Hematopoietic multipotent progenitor cell treated with erythropoietin and hydrocortisone succinate and interleukin-3 and kit ligand, for 6 days (in vitro differentiated cells): ENCODE measurements at regions not wholly inside any gene's neighbourhood (a gene's known extent, or its start where the extent isn't known, plus 50 kb on each side); places are given as distances from the start of the nearest gene placed in this dataset.

ENCODE experiments used
- DNase-seq: peaks from one replicate; pipeline ENCODE4 v3.0.0-alpha.2; 2015

GRCh38 chr2:136448986-136449780, 316.2 kb upstream of the THSD7B start:
- DNase-seq: no peak

DNA sequence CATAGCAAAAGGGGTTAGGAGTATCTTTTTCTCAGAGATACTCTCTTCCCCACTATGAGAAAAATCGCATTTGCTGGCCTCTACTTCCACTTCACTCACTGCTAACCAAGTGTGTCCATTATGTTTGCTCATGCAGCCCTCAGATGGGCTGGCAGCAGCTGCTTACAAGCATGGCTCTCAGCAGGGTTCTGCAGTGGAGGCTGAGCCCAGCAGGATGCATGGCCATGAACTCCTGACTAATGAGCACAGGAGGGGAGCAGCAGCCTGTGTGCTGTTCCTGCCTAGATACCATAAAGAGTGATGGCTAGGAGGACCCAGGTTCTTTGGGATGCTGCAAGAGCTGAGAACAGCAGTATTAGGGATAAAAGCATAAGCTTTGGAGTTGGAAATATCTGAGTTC, 316.9 kb upstream of the THSD7B start:
- no peak for DNase-seq

DNA sequence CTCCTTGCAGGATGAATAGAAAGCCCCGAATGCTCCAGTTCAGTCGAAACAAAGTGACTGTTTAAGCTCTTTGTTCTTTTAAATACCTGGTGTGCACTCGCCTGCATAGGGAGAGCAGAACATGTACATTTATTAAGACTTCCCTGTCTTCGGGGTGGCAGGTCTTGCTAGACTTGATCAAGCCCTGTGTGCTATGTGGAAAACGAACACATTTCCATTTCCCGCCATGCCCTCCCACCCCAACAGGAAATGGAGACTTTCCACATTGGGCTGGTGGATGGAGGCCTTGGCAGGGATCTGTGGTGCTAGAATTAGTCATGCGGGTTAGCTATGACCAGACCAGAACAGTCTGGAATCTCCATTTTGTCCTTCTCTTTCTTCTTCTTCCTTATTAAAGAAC, 321.0 kb upstream of the THSD7B start:
- DNase-seq: no peak

- no peak for DNase-seq
Measured at GRCh38 chr2:136443661-136444060, 321.7 kb upstream of the THSD7B start.

GRCh38 chr2:136441979-136442714, 323.2 kb upstream of the THSD7B start:
- no peak for DNase-seq

DNA sequence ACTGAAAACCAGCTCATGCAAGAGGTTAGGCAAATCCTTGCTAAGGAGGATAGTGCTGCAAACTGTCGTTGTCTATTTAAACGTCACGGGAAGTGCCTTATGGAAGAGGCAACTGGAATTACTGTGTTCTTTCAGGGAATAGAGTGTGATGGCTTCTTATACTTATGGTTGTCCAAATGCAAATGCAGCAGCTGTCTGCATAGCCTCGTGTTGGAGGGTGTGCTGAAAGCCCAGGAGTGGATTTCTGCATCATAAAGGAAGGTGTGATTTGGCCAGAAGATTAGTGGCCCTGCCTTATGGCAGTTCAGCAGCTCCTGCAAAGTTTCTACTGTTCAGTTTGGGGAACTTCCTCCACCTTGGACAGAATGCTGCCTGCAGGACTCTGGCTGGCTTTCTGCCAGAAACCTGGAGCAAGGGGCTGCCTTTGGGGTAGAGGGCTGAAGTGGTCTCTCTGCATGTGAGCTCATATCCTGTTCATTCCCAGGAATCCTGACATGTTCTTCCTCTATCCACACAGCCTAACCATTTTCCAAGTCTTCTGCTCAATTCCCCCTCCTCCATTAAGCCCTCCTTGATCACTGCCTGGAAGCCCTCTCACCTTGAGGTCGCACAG, 321.2 kb upstream of the CXCR4 start:
- DNase-seq: no peak

- DNase-seq: no peak
Measured at GRCh38 chr2:136437461-136437860, 319.5 kb upstream of the CXCR4 start.

DNA sequence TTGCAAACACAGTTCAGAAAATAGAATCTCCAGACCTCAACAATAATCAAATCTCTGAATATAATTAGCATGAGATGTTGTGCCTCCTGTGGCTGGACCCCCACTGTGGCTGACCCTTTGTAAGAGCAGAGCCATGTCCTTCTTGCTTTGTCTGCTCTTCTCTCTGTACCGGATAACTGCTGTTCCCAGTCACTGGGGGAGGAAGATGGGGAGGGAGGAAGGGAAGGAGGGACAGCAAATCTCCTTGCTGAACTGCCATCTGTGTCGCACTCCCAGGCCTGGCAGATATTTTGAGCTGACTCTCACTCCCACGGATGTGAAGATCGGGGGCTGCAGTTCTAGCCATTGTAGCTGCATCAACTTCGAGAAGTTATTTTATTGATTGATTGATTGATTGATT, 319.0 kb upstream of the CXCR4 start:
- DNase-seq: no peak

DNA sequence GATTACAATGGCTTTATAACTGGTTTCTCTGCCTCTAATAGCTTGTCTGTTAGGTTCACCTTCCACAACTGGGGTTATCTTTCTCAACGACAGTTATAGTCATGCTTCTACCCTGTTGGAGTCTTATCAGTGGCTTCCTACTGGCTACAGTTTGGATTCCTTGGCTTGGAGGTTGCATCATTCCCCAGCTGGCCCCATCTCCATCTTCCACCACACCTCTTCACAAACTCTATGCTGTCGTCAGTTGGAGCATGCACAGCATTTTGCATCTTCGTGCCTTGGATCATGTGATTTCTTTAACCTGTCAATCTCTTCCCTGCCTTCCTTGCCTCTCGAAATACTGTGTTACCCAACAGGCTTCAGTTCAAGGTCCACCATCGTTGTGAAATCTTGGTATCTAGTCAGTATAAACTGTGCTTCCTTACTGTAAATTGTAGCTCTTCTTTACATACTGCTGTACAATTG, 316.3 kb upstream of the CXCR4 start:
- DNase-seq: peak; percentile 5

DNA sequence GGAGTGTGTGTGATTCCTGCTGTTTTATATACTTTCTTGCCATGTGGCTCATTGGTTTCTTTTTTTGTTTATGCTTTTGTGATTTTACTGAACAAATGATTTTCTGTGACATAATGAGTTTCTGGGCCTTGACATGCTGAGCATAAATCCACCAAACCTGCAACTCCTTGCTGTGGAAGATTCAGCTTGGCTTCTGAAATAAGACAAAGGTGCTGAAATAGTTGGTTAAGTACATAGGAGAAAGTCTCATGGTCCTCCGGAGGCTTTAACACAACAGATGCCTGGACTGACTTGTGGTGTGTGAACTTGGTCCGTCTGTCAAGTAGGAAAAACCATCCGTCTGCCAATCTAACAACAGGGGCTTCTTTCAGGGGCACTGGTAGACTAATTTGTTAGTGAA, 315.3 kb upstream of the CXCR4 start:
- DNase-seq: no peak

DNA sequence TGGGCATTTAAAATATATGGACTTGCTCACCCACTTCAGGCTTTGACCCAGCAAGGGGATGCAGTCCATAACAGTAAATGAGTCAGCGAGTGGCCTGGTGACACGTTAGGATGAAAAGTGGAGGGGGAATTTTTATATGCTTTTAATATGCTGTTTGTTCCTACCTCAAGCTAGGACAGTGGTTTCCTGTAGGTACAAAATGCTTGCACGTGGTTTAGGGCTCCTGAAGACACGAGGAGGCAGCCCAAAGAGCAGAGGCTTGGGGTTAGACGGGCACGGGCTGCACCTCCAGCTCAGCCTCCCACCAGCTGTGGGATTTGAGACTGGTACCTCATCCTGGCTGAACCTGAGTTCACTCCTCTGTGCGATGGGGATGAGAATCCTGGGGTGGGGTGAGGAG, 306.2 kb upstream of the CXCR4 start:
- DNase-seq: no peak

GRCh38 chr2:136423516-136423996, 305.6 kb upstream of the CXCR4 start:
- DNase-seq: peak; percentile 88

DNA sequence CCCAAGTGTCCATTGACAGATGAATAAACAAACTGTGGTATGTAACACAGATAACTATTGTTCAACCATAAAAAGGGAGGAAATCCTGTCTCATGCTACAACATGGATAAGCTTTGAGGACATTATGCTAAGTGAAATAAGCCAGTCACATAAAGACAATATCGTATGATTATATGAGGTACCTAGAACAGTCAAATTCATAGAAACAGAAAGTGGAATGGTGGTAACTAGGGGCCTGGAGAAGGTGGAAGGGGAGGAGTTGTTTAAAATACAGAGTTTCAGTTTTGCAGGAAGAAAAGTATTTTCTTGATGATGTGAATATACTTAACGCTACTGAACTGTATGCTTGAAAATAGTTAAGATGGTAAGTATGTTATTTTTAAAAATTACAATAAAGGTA, 304.6 kb upstream of the CXCR4 start:
- DNase-seq: no peak

DNA sequence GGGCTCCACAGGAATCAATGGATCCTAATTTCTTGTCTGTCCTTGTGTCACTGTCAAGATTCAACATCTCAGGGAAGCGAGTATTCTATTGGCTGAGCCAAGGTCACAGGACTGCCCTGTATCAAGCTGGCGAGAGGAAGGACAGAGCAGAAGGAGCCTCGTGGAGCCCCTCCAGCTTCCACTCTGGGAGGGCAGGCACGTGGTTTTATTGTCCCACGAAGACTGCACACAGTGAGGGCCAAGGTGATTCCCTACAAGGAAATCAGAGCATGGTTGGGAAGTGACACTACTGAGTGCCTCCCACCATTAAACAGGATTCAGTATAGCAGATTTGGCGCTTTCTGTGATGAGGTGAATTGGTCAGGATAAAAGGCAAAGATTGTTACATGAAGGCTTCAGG, 302.4 kb upstream of the CXCR4 start:
- DNase-seq: no peak

DNA sequence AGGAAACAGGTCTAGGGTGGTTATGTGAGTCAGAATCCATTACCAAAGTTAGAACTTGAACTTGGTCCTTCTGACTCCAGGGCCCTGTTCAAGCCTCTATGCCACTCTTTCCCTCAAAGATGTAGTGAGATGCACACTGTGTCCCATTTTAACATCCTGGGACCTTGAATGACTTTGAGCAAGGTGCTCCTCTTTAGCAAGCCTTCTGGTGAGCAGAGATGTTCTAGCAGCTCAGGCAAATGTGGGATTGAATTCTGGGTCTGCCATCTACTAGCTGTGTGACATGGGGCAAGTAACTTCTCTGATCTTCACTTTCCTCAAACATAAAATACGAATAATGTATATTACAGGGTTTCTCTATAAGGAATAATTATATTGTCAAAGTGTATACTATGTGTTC, 294.0 kb upstream of the CXCR4 start:
- DNase-seq: no peak

DNA sequence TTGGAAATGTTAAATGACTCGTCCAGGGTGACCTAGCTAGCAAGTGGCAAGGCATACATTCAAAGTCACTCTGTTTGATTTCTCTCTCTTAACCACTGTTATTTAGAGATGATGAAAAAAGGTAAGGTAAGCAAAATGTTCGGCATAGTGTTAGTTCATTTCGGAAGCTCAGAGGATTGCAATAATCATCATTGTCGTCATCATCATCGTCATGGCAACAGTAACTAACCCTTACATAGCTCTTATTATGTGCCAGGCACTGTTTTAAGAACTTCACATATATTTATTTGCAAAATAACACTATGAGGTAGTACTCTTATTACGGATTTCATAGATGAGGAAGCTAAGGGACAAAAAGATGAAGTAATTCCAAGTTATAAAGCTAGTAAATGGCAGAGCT, 292.7 kb upstream of the CXCR4 start:
- no peak for DNase-seq

DNA sequence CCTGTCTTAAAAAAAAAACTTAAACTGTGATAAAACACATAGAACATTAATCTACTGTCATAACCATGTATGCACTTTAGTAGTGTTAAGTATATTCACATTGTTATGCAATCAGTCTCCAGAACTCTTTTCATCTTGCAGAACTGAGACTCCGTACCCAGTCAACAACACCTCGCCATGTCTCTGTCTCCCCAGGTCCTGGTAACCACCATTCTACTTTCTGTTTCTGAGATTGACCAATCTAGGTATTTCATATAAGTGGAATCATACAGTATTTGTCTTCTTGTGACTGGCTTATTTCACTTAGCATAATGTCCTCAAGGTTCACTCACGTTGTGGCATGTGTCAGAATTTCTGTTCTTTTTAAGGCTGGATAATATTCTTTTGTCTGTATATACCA, 290.8 kb upstream of the CXCR4 start:
- no peak for DNase-seq

GRCh38 chr2:136407952-136408318, 290.0 kb upstream of the CXCR4 start:
- DNase-seq: no peak

GRCh38 chr2:136407117-136407951, 289.4 kb upstream of the CXCR4 start:
- DNase-seq: no peak

GRCh38 chr2:136404925-136405324, 287.0 kb upstream of the CXCR4 start:
- DNase-seq: no peak

- DNase-seq: no peak
Measured at GRCh38 chr2:136404176-136404575, 286.2 kb upstream of the CXCR4 start.

- no peak for DNase-seq
Measured at GRCh38 chr2:136402281-136402680, 284.3 kb upstream of the CXCR4 start.
